ENCODE measurements at regions not wholly inside any gene's neighbourhood (a gene's known extent, or its start where the extent isn't known, plus 50 kb on each side); places are given as distances from the start of the nearest gene placed in this dataset.

DNA sequence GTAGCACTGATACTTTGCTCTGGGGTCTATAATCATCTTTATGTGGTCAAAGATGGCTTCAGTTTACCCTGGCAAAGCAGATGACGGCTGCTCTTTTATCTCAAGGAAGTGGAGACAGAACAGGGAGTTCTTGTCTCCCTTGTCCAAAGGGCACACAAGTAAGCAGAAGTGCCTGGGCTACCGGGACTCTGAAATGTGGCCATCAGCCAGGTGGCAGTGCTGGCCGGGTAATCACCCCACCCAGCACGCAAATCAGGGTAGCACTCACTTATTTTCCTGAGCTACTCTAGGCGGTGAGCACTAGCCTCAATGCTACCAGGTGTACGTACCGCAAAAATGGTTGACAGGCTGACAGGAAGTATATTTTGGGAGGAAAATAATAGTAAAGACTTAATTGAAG, 119.7 kb upstream of the ETAA1 start:
- TF ChIP-seq, protein P1, sequence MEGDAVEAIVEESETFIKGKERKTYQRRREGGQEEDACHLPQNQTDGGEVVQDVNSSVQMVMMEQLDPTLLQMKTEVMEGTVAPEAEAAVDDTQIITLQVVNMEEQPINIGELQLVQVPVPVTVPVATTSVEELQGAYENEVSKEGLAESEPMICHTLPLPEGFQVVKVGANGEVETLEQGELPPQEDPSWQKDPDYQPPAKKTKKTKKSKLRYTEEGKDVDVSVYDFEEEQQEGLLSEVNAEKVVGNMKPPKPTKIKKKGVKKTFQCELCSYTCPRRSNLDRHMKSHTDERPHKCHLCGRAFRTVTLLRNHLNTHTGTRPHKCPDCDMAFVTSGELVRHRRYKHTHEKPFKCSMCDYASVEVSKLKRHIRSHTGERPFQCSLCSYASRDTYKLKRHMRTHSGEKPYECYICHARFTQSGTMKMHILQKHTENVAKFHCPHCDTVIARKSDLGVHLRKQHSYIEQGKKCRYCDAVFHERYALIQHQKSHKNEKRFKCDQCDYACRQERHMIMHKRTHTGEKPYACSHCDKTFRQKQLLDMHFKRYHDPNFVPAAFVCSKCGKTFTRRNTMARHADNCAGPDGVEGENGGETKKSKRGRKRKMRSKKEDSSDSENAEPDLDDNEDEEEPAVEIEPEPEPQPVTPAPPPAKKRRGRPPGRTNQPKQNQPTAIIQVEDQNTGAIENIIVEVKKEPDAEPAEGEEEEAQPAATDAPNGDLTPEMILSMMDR (IDR thresholded peaks at IDR 0.05; ENCODE audit: insufficient read depth, low read depth, low read length, missing control alignments), result no peak
- H3K4me3 ChIP-seq (ENCODE audit: low read length), result no peak overlapping the region
- no peak for DNase-seq (ENCODE audit: low read depth)

GRCh38 chr2:67281101-67281500, 116.0 kb upstream of the ETAA1 start:
- TF ChIP-seq, protein P1 (IDR thresholded peaks at IDR 0.05; ENCODE audit: insufficient read depth, low read depth, low read length, missing control alignments), result no peak
- DNase-seq (ENCODE audit: low read depth), result no peak
- no peak overlapping the region for H3K4me3 ChIP-seq (ENCODE audit: low read length)

DNA sequence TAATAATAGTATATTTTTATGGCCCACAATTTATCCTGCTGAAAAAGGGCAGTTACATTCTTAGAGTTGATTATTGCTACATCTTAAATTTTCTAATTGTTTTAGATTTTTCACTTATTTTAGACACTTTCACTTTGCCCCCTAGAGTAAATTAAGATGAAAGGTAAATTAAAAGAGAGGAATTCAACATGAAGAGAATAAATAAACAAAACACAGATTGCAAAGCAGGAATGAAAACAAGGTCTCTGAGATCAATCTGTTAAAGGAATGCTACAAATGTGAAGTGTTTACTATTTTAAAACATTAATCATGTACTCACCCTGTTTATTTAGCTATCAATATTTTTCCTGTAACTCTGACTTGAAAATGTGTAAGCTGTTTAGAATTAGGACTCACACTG, 113.5 kb upstream of the ETAA1 start:
- TF ChIP-seq, protein P1 (IDR thresholded peaks at IDR 0.05; ENCODE audit: insufficient read depth, low read depth, low read length, missing control alignments), result no peak
- H3K4me3 ChIP-seq (ENCODE audit: low read length), result no peak overlapping the region
- no peak for DNase-seq (ENCODE audit: low read depth)

DNA sequence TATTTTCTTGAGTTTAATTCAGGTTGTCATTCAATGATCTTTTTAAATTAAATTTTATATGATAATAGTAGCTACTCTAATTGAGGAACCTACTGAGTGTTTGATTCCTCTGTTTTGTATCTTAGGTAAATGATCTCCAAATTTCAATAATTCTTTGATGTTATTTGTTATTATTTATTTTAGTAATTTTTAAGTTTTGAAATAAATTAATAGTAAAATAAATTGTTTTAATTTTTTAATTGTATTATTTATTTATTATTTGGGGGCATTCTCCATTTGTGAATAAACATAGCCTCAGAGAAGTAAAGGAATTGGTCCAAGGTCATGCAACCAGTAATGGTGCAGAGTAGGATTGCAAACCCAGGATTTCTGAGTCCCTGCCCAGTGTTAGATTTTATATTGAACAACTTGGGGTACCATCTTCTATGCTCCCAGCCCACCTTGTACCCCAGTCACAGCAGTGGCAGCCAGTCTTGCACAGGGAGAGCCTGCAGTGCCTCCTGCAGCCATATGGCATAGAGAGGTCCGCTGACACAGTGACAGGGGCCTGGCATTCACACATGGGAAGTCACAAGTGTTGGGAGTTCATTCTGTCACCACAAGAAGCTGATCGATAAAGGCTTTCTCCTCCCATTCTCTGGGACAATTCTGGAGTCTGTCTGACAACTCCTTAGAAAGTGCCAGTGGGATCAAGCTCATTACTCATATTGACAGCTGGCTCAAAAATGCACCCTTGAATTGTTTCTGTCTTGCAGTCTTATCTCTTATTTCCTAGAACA, 110.0 kb upstream of the ETAA1 start:
- H3K4me3 ChIP-seq (ENCODE audit: low read length), result no peak overlapping the region
- TF ChIP-seq, protein P1 (IDR thresholded peaks at IDR 0.05; ENCODE audit: insufficient read depth, low read depth, low read length, missing control alignments), result no peak
- DNase-seq (ENCODE audit: low read depth), result peak; percentile 27

GRCh38 chr2:67289271-67289670, 107.9 kb upstream of the ETAA1 start:
- TF ChIP-seq, protein P1 (IDR thresholded peaks at IDR 0.05; ENCODE audit: insufficient read depth, low read depth, low read length, missing control alignments), result no peak
- H3K4me3 ChIP-seq (ENCODE audit: low read length), result no peak overlapping the region
- DNase-seq (ENCODE audit: low read depth), result peak; percentile 49

GRCh38 chr2:67289921-67290371, 107.2 kb upstream of the ETAA1 start:
- TF ChIP-seq, protein P1 (IDR thresholded peaks at IDR 0.05; ENCODE audit: insufficient read depth, low read depth, low read length, missing control alignments), result no peak
- peak; percentile 95 for DNase-seq (ENCODE audit: low read depth)
- no peak overlapping the region for H3K4me3 ChIP-seq (ENCODE audit: low read length)
